CD4-positive, alpha-beta T cell treated with Interleukin-10 for 1 hour (primary cell): ENCODE measurements at regions not wholly inside any gene's neighbourhood (a gene's known extent, or its start where the extent isn't known, plus 50 kb on each side); places are given as distances from the start of the nearest gene placed in this dataset.
"Not testable (repeated sequence)": the region's sequence is repeated elsewhere in the genome, so short reads cannot be mapped to it uniquely, and the experiment has no call there.

Source experiments
- DNase-seq: peaks from one replicate; pipeline ENCODE4 v3.0.0-alpha.2; 2020

DNA sequence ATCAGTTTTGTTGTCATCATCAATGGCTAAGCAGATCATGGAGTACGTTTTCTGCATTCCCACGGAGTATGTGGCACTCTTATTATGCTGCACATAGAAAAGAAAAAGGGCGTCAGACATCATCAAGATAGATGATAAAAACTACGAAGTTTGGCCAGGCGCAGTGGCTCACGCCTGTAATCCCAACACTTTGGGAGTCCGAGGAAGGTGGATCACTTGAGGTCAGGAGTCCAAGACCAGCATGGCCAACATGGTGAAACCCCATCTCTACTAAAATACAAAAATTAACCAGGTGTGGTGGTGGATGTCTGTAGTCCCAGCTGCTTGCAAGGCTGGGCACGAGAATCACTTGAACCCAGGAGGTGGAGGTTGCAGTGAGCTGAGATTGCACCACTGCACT lies 312.8 kb downstream of the GOLGA6L6 start:
- not testable (repeated sequence) for DNase-seq

DNA sequence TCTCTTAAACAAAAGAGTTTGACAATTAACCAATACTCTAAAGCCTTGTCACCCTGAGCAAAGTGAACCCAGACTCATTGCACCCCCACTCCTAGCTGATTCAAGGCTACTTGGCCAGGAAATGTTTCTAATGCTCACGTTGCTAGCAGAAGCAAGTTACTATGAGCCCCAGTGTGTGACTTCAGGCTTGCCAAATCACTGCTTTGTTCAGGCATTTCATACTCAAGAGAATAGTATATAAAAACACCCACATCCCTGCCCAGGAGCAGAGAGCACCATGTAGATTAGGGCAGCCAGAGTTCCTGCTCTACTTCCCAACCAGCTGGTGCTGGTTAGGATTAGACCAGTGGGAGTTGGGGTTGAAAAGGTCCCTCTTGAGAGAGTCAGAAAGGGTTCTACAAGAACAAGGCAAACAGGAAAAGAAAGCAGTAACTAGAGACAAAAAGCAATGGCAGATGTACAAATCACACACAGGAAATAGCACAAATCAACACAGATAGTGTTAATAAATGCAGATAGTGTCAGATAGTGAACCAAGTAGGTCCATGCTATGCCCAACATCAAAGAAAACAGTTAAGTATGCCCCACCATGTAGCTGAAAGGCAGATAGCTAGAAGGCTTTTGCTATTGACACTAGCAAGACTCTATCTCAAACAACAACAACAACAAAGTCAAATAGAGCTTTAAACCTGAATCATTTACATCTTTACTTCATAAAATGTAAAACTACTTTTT lies 314.3 kb downstream of the GOLGA6L6 start:
- DNase-seq: peak; percentile 28

GRCh38 chr15:20226531-20226930 lies 315.1 kb downstream of the GOLGA6L6 start:
- DNase-seq: not testable (repeated sequence)

DNA sequence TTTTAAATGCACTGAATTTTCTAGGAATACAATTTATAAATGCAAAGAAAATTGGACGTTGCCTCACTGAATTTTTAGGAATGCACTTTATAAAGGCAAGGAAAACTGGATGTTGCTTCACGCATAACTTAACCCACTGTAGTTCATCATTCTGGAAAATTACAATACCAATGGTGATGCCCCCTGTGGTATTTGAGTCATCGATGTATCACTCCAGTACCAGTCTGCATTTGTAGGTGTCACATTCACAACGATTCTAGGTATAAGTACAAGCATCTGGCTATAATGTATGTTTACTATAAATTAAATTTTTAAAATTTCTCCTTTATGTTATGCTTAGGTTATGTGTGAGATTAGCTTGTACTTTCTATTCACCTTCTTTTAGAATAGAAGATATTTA lies 320.5 kb downstream of the GOLGA6L6 start:
- not testable (repeated sequence) for DNase-seq

GRCh38 chr15:20219171-20219570 lies 322.4 kb downstream of the GOLGA6L6 start:
- DNase-seq: not testable (repeated sequence)

GRCh38 chr15:20215700-20216099 lies 325.9 kb downstream of the GOLGA6L6 start:
- DNase-seq: not testable (repeated sequence)

DNA sequence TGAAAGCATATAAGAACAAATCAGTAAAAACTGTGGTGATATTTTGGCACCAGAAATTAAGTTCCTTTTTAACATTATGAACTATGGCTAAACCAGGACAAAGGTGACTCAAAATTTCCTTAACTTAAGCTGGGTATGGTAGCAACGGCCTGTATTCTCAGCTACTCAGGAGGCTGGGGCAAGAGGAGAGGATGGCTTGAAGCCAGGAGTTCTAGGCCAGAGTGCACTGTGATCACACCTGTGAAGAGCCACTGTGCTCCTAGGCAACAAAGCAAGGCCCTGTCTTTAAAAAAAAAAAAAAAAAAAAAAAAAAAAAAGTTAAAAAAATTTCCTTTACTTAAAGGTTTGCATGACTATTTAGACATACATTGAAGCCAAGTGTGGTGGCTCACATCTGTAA lies 327.5 kb downstream of the GOLGA6L6 start:
- not testable (repeated sequence) for DNase-seq

GRCh38 chr15:20211508-20211907 lies 330.1 kb downstream of the GOLGA6L6 start:
- DNase-seq: not testable (repeated sequence)

GRCh38 chr15:20209973-20210372 lies 331.6 kb downstream of the GOLGA6L6 start:
- not testable (repeated sequence) for DNase-seq

GRCh38 chr15:20207607-20208006 lies 334.0 kb downstream of the GOLGA6L6 start:
- DNase-seq: not testable (repeated sequence)

- not testable (repeated sequence) for DNase-seq
Measured at GRCh38 chr15:20207198-20207597, 334.4 kb downstream of the GOLGA6L6 start.

- DNase-seq: not testable (repeated sequence)
Measured at GRCh38 chr15:20204177-20204866, 337.3 kb downstream of the GOLGA6L6 start.

DNA sequence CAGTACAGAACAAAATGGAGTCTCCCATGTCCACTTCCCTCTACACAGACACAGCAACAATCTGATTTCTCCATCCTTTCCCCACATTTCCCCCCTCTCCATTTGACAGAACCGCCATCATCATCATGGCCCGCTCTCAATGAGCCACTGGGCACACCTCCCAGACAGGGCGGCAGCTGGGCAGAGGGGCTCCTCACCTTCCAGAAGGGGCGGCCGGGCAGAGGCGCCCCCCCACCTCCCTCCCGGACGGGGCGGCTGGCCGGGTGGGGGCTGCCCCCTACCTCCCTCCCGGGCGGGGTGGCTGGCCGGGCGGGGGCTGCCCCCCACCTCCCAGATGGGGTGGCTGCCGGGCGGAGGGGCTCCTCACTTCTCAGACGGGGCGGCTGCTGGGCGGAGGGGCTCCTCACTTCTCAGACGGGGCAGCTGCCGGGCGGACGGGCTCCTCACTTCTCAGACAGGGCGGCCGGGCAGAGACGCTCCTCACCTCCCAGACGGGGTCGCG lies 337.9 kb downstream of the GOLGA6L6 start:
- DNase-seq: not testable (repeated sequence)

DNA sequence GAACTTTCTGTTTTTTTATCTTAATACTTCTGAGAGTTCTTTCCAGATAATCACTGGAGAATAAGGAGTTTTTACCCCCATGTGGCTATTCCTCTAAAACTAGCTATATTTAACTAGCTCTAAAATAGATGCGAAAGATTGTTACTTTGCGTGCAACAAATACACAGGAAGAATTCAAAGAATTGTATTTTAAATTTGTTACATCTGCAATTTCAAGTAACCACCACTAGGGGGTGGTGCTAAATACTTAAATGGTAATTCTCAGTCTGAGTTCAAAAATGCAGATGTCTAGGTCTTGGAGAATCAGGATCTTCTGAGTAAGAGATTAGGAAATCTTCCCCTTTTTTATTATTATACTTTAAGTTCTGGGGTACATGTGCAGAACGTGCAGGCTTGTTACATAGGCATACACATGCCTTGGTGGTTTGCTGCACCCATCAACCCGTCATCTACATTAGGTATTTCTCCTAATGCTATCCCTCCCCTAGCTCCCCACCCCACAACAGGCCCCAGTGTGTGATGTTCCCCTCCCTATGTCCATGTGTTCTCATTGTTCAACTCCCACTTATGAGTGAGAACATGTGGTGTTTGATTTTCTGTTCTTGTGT lies 346.9 kb downstream of the GOLGA6L6 start:
- not testable (repeated sequence) for DNase-seq

GRCh38 chr15:20192982-20193929 lies 348.3 kb downstream of the GOLGA6L6 start:
- DNase-seq: peak; percentile 64

- DNase-seq: not testable (repeated sequence)
Measured at GRCh38 chr15:20191508-20192125, 350.0 kb downstream of the GOLGA6L6 start.

GRCh38 chr15:20188611-20189010 lies 353.0 kb downstream of the GOLGA6L6 start:
- not testable (repeated sequence) for DNase-seq

GRCh38 chr15:20187370-20188355 lies 353.9 kb downstream of the GOLGA6L6 start:
- DNase-seq: not testable (repeated sequence)

GRCh38 chr15:20184879-20185278 lies 356.7 kb downstream of the GOLGA6L6 start:
- DNase-seq: not testable (repeated sequence)

DNA sequence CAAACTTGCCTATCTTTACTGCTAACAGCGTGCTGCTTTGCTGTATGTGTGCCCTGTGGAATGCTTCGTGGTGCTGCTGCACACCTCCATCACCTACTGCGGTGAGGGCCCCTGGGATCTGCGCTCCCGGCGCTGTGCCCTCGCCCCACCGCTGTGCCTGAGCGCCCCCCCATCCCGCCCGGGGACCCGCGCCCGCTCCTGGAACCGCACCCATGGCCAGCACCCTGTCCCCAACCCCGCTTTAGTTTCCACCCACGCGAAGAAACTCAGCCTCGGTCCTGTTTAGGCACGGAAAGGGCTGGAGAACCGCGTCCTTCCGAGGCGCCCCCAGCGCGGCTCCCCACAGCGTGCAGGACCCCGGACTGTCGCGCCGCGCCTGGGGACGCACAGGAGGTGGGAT lies 373.4 kb downstream of the GOLGA6L6 start:
- not testable (repeated sequence) for DNase-seq
